ENCODE measurements at regions not wholly inside any gene's neighbourhood (a gene's known extent, or its start where the extent isn't known, plus 50 kb on each side); places are given as distances from the start of the nearest gene placed in this dataset.
"Not testable (repeated sequence)": the region's sequence is repeated elsewhere in the genome, so short reads cannot be mapped to it uniquely, and the experiment has no call there.

- H3K4me1 ChIP-seq (ENCODE audit: low read depth, poor library complexity, severe bottlenecking): no peaks in the 10 kb centered on the region
- no peaks in the 10 kb centered on the region for H3K36me3 ChIP-seq (ENCODE audit: insufficient read depth)
- H3K79me2 ChIP-seq (ENCODE audit: insufficient read depth, low read depth): no peaks in the 10 kb centered on the region
- H2AFZ ChIP-seq (ENCODE audit: low read depth): no peak overlapping the region
- H3K4me3 ChIP-seq (IDR thresholded peaks at IDR 0.05; ENCODE audit: insufficient read depth, low read depth, low read length): no peak overlapping the region
- H4K20me1 ChIP-seq (ENCODE audit: insufficient read depth): no peaks in the 10 kb centered on the region
- no peak overlapping the region for H3K4me2 ChIP-seq
- no peak for TF ChIP-seq CTCF (conservative IDR thresholded peaks at IDR 0.05; ENCODE audit: low read depth, low read length)
- H3K27me3 ChIP-seq (ENCODE audit: insufficient read depth, low read depth): no peaks in the 10 kb centered on the region
- H3K27ac ChIP-seq: no peak overlapping the region
- no peak overlapping the region for H3K9ac ChIP-seq
Measured at GRCh38 chr14:45787167-45787566, 534.2 kb upstream of the MIS18BP1 start.

- Histone ChIP-seq H3K36me3 (ENCODE audit: insufficient read depth) (no peaks in the 10 kb centered on the region), H3K4me2 (no peak overlapping the region), H3K79me2 (ENCODE audit: insufficient read depth, low read depth) (no peaks in the 10 kb centered on the region), H3K4me3 (IDR thresholded peaks at IDR 0.05; ENCODE audit: insufficient read depth, low read depth, low read length) (no peak overlapping the region), H3K27me3 (ENCODE audit: insufficient read depth, low read depth) (no peaks in the 10 kb centered on the region), H3K4me1 (ENCODE audit: low read depth, poor library complexity, severe bottlenecking) (no peaks in the 10 kb centered on the region), H3K9ac (no peak overlapping the region), H3K27ac (no peak overlapping the region), H4K20me1 (ENCODE audit: insufficient read depth) (no peaks in the 10 kb centered on the region), H2AFZ (ENCODE audit: low read depth) (no peak overlapping the region)
- no peak for TF ChIP-seq CTCF (conservative IDR thresholded peaks at IDR 0.05; ENCODE audit: low read depth, low read length)
Measured at GRCh38 chr14:45786266-45786665, 533.3 kb upstream of the MIS18BP1 start.

GRCh38 chr14:45785240-45785639 lies 532.2 kb upstream of the MIS18BP1 start:
- H3K79me2 ChIP-seq (ENCODE audit: insufficient read depth, low read depth): no peaks in the 10 kb centered on the region
- no peak overlapping the region for H3K9ac ChIP-seq
- H3K27ac ChIP-seq: no peak overlapping the region
- H3K4me1 ChIP-seq (ENCODE audit: low read depth, poor library complexity, severe bottlenecking): no peaks in the 10 kb centered on the region
- no peak overlapping the region for H2AFZ ChIP-seq (ENCODE audit: low read depth)
- no peaks in the 10 kb centered on the region for H4K20me1 ChIP-seq (ENCODE audit: insufficient read depth)
- no peaks in the 10 kb centered on the region for H3K36me3 ChIP-seq (ENCODE audit: insufficient read depth)
- H3K4me2 ChIP-seq: no peak overlapping the region
- no peak overlapping the region for H3K4me3 ChIP-seq (IDR thresholded peaks at IDR 0.05; ENCODE audit: insufficient read depth, low read depth, low read length)
- TF ChIP-seq CTCF (conservative IDR thresholded peaks at IDR 0.05; ENCODE audit: low read depth, low read length): no peak
- H3K27me3 ChIP-seq (ENCODE audit: insufficient read depth, low read depth): no peaks in the 10 kb centered on the region

- Histone ChIP-seq H4K20me1 (ENCODE audit: insufficient read depth) (no peaks in the 10 kb centered on the region), H3K27ac (no peak overlapping the region), H3K4me3 (IDR thresholded peaks at IDR 0.05; ENCODE audit: insufficient read depth, low read depth, low read length) (no peak overlapping the region), H3K36me3 (ENCODE audit: insufficient read depth) (no peaks in the 10 kb centered on the region), H3K27me3 (ENCODE audit: insufficient read depth, low read depth) (no peaks in the 10 kb centered on the region), H3K9ac (no peak overlapping the region), H2AFZ (ENCODE audit: low read depth) (no peak overlapping the region), H3K4me1 (ENCODE audit: low read depth, poor library complexity, severe bottlenecking) (no peaks in the 10 kb centered on the region), H3K4me2 (no peak overlapping the region), H3K79me2 (ENCODE audit: insufficient read depth, low read depth) (no peaks in the 10 kb centered on the region)
- no peak for TF ChIP-seq CTCF (conservative IDR thresholded peaks at IDR 0.05; ENCODE audit: low read depth, low read length)
Measured at GRCh38 chr14:45766247-45766646, 513.2 kb upstream of the MIS18BP1 start.

- no peak overlapping the region for H3K4me3 ChIP-seq (IDR thresholded peaks at IDR 0.05; ENCODE audit: insufficient read depth, low read depth, low read length)
- no peaks in the 10 kb centered on the region for H3K27me3 ChIP-seq (ENCODE audit: insufficient read depth, low read depth)
- H4K20me1 ChIP-seq (ENCODE audit: insufficient read depth): no peaks in the 10 kb centered on the region
- H3K4me1 ChIP-seq (ENCODE audit: low read depth, poor library complexity, severe bottlenecking): no peaks in the 10 kb centered on the region
- no peaks in the 10 kb centered on the region for H3K36me3 ChIP-seq (ENCODE audit: insufficient read depth)
- no peak overlapping the region for H3K4me2 ChIP-seq
- no peak overlapping the region for H3K9ac ChIP-seq
- H2AFZ ChIP-seq (ENCODE audit: low read depth): no peak overlapping the region
- no peaks in the 10 kb centered on the region for H3K79me2 ChIP-seq (ENCODE audit: insufficient read depth, low read depth)
- no peak for TF ChIP-seq CTCF (conservative IDR thresholded peaks at IDR 0.05; ENCODE audit: low read depth, low read length)
- H3K27ac ChIP-seq: no peak overlapping the region
Measured at GRCh38 chr14:45757655-45758054, 504.7 kb upstream of the MIS18BP1 start.

GRCh38 chr14:45756412-45756811 lies 503.4 kb upstream of the MIS18BP1 start:
- H3K36me3 ChIP-seq (ENCODE audit: insufficient read depth); H3K9ac ChIP-seq; H3K4me2 ChIP-seq; H4K20me1 ChIP-seq (ENCODE audit: insufficient read depth); H3K79me2 ChIP-seq (ENCODE audit: insufficient read depth, low read depth); H3K4me1 ChIP-seq (ENCODE audit: low read depth, poor library complexity, severe bottlenecking); H2AFZ ChIP-seq (ENCODE audit: low read depth); H3K27ac ChIP-seq; H3K4me3 ChIP-seq (IDR thresholded peaks at IDR 0.05; ENCODE audit: insufficient read depth, low read depth, low read length); H3K27me3 ChIP-seq (ENCODE audit: insufficient read depth, low read depth): not testable (repeated sequence)
